HG02642 (cell line): ENCODE measurements at regions not wholly inside any gene's neighbourhood (a gene's known extent, or its start where the extent isn't known, plus 50 kb on each side); places are given as distances from the start of the nearest gene placed in this dataset.
"Not testable (repeated sequence)": the region's sequence is repeated elsewhere in the genome, so short reads cannot be mapped to it uniquely, and the experiment has no call there.

ENCODE experiments used
- ATAC-seq: cut with Tn5 transposase; IDR thresholded peaks from one replicate; pipeline ENCODE4 v1.9.1; 2021; ENCODE audit warnings: mild to moderate bottlenecking; ENCODE audit not compliant: unreplicated experiment, poor library complexity

GRCh38 chr14:83638748-83639504, 1891.0 kb upstream of the FLRT2 start:
- no peak for ATAC-seq

DNA sequence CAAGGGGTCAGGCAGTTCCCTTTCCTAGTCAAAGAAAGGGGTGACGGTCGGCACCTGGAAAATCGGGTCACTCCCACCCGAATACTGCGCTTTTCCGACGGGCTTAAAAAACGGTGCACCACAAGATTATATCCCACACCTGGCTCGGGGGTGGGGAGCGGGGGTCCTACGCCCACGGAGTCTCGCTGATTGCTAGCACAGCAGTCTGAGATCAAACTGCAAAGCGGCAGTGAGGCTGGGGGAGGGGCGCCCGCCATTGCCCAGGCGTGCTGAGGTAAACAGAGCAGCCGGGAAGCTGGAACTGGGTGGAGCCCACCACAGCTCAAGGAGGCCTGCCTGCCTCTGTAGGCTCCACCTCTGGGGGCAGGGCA, 1890.5 kb upstream of the FLRT2 start:
- not testable (repeated sequence) for ATAC-seq

- ATAC-seq = no peak
Measured at GRCh38 chr14:83646228-83646627, 1883.7 kb upstream of the FLRT2 start.

- ATAC-seq = no peak
Measured at GRCh38 chr14:83660597-83660996, 1869.3 kb upstream of the FLRT2 start.

DNA sequence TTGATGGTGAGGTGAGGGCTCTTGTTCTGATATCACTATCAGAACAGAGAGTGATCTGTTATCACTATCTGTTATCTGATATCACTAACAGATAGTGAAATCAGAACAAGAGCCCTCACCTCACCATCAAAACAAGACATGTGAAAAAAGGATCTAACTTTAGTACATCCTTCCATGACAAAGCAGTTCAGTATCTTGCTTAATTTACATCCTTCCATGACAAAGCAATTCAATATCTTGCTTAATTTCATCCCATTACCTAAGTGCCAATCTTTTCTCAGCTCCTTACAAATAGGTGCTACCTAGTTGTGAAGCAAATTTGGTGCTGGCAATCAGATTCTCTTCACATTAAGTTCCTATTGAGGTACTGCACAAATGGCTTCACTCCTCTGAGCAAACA, 1865.6 kb upstream of the FLRT2 start:
- ATAC-seq = no peak

DNA sequence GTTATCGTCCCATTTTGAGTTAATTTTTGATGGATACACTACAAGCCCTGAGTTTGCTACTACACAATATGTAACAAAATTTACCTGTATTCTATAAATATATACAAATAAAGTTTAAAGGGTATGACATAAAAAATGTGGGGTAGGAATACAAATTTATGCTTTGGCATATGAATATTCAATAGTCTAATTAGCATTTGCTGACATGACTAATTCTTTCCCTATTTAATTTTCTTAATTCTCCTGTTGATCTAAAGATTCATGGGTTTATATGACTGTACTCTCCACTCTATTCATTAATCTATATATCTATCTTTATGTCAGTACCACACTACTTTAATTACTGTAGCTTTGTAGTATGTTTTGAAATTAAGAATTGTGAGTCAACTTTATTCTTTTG, 1840.7 kb upstream of the FLRT2 start:
- ATAC-seq = no peak

DNA sequence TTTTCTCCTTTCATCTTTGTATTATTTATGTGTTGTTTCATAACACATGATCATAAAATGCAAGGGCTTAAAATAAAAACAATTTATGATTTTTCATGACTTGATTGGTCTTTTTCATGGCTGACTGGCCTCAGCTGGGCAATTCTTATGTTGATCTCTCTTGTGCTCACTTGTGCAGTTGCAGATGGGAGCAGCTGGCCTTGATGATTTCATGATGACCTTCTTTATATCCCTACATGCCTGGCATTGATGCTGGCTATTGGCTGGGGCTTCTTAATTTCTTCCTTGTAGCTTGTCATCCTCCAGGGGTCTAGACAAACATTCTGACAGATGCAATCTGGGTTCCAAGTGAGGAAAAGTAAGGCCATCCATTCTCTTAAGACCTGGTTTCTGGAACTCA, 1832.8 kb upstream of the FLRT2 start:
- no peak for ATAC-seq

- no peak for ATAC-seq
Measured at GRCh38 chr14:83702619-83703018, 1827.3 kb upstream of the FLRT2 start.

- ATAC-seq = no peak
Measured at GRCh38 chr14:83706231-83706954, 1823.6 kb upstream of the FLRT2 start.

- ATAC-seq = no peak
Measured at GRCh38 chr14:83707056-83707455, 1822.9 kb upstream of the FLRT2 start.

DNA sequence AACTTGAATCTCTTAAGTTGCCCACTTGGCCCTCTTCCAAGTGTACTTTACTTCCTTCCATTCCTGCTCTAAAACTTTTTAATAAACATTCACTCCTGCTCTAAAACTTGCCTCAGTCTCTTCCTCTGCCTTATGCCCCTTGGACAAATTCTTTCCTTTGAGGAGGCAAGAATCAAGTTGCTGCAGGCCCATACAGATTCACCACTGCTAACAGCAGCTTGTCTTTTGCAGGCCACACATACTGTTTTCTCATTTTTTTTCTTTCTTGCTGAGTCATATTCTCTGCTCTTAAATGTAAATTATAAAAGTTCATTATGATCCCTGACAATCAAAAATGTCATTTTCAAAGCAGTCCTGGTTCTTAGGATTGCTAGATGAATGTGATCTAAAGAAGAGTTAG, 1820.8 kb upstream of the FLRT2 start:
- ATAC-seq = no peak

- no peak for ATAC-seq
Measured at GRCh38 chr14:83711046-83711445, 1818.9 kb upstream of the FLRT2 start.

- no peak for ATAC-seq
Measured at GRCh38 chr14:83712418-83713129, 1817.4 kb upstream of the FLRT2 start.

- no peak for ATAC-seq
Measured at GRCh38 chr14:83713732-83714131, 1816.2 kb upstream of the FLRT2 start.

- ATAC-seq = no peak
Measured at GRCh38 chr14:83714151-83714550, 1815.8 kb upstream of the FLRT2 start.

DNA sequence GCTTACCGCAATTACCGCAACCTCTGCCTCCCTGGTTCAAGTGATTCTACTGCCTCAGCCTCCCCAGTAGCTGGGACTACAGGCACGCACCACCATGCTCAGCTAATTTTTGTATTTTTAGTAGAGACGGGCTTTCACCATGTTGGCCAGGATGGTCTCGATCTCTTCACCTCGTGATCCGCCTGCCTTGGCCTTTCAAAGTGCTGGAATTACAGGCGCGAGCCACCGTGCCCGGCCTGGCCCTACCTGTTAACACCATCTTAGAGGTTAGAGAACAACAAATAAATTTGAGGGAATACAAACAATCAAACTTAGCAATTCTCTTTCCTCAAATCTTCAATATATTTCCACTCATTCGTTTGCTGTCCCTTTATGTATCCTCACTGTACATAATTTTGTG, 1810.5 kb upstream of the FLRT2 start:
- not testable (repeated sequence) for ATAC-seq

DNA sequence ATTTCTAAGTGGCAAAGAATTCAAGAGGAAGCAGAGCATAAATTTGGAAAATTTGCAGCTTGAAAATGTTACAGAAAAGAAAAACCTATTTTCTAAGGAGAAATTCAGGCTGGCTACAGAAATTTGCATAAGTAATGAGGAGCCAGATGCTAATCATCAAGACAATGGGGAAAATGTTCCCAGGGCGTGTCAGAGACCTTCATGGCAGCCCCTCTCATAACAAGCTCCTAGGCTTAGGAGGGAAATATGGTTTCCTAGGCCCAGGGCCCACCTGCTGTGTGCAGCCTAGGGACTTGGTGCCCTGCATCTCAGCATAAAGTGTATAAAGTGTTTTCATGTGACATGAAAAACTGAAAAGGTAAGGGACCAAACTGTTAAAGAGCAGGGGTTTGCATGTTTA, 1796.3 kb upstream of the FLRT2 start:
- ATAC-seq = no peak

DNA sequence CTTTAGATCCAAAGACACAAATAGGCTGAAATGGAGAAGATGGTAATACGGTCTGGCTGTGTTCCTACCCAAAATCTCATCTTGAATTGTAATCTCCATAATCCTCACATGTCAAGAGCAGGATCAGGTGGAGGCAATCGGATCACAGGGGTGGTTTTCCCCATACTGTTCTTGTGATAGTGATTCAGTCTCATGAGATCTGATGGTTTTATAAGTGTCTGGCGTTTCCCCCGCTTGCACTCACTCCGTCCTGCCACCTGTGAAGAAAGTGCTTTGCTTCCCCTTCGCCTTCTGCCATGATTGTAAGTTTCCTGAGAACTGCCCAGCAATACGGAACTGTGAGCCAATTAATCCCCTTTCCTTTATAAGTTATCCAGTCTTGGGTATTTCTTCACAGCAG, 1795.5 kb upstream of the FLRT2 start:
- ATAC-seq = no peak

GRCh38 chr14:83741269-83741668, 1788.7 kb upstream of the FLRT2 start:
- ATAC-seq = no peak

DNA sequence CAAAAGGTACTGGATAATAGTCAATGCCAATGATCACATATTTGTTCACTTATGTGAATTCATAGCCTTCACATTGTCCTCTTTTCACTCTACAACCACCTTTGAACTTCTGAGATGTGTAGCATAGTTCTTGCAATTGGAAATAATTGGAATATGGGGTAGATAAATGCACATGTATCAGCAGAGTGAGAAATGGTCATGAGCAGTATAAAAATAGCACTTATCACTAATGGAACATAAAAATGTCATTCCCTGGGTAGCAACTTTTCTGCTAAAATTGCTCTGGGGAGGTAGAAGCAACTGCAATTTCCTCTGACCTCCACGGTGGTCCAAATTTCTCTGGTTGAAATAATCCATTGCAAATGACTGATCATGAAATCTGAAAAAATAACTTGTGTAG, 1785.7 kb upstream of the FLRT2 start:
- ATAC-seq = no peak

GRCh38 chr14:83744891-83745290, 1785.1 kb upstream of the FLRT2 start:
- no peak for ATAC-seq
